MCF 10A (cell line): ENCODE measurements at regions not wholly inside any gene's neighbourhood (a gene's known extent, or its start where the extent isn't known, plus 50 kb on each side); places are given as distances from the start of the nearest gene placed in this dataset.

Experiments
- BruUV-seq: library from RNA; stranded (reverse); fragments of 400-500 nt; replicated peaks from 2 replicates; lab custom pipeline; 2021; lab: Mats Ljungman, UMichigan
- CTCF ChIA-PET: fragments of 300-600 bp; sonication (Branson Sonifier 250); formaldehyde crosslinking; extraction: SDS; loops from one replicate; lab custom pipeline; 2021; ENCODE audit warnings: antibody characterized with exemption, inconsistent platforms; lab: Yijun Ruan, JAX
- POLR2A ChIA-PET: fragments of 300-600, 350-650 bp; sonication (Branson Sonifier 250); formaldehyde crosslinking; extraction: SDS; loops from one replicate; lab custom pipeline; 2020; ENCODE audit warnings: antibody characterized with exemption, inconsistent platforms; lab: Yijun Ruan, JAX
- DNase-seq: peaks from one replicate; pipeline ENCODE4 v3.0.0-alpha.2; 2018; ENCODE audit not compliant: unreplicated experiment
- H3K27ac Mint-ChIP-seq: one replicate; pipeline ENCODE4 v1.8.0; 2022; ENCODE audit warnings: mild to moderate bottlenecking, low read depth, mixed read lengths; ENCODE audit not compliant: unreplicated experiment
- H3K27me3 Mint-ChIP-seq: one replicate; pipeline ENCODE4 v1.8.0; 2022; ENCODE audit warnings: mixed read lengths; ENCODE audit not compliant: insufficient read depth, unreplicated experiment
- H3K36me3 Mint-ChIP-seq: one replicate; pipeline ENCODE4 v1.8.0; 2022; ENCODE audit warnings: mild to moderate bottlenecking, moderate library complexity, mixed read lengths; ENCODE audit not compliant: insufficient read depth, unreplicated experiment
- H3K4me1 Mint-ChIP-seq: one replicate; pipeline ENCODE4 v1.8.0; 2022; ENCODE audit warnings: mixed read lengths; ENCODE audit not compliant: insufficient read depth, unreplicated experiment
- H3K4me3 Mint-ChIP-seq: one replicate; pipeline ENCODE4 v1.8.0; 2022; ENCODE audit warnings: mild to moderate bottlenecking, moderate library complexity, mixed read lengths; ENCODE audit not compliant: unreplicated experiment
- H3K9me3 Mint-ChIP-seq: one replicate; pipeline ENCODE4 v1.8.0; 2022; ENCODE audit warnings: mixed read lengths; ENCODE audit not compliant: unreplicated experiment
- CTCF ChIP-seq: fragments of 200-600 bp; IDR thresholded peaks from one replicate; pipeline ENCODE4 v1.8.0; 2022; ENCODE audit warnings: antibody characterized with exemption, mild to moderate bottlenecking; ENCODE audit not compliant: unreplicated experiment
- intact Hi-C: fragments of 100-400 bp; cut with micrococcal nuclease; formaldehyde crosslinking; loops from 2 replicates; pipeline ENCODE4 v1.14.1; 2022

- Mint-ChIP-seq H3K4me1 (peaks cover 5% of the 10 kb centered on the region), H3K27ac (no peak overlapping the region), H3K9me3 (no peaks in the 10 kb centered on the region), H3K36me3 (no peaks in the 10 kb centered on the region), H3K4me3 (no peak overlapping the region), H3K27me3 (no peaks in the 10 kb centered on the region)
- intact Hi-C loops: no loop called here
- POLR2A ChIA-PET: interaction anchor here (0.6 to 1.2 kb wide), 4 partner anchors 8 to 907 kb away, joined by 3 read pairs; no protein-coding TSS in a partner anchor
- BruUV-seq: no TSS peak
- DNase-seq: peak; percentile 30
- CTCF ChIA-PET: interaction anchor here (0.6 to 2.1 kb wide), 9 partner anchors 8 to 159 kb away, joined by 3 to 20 read pairs (median 4); no protein-coding TSS in a partner anchor
- TF ChIP-seq CTCF: no peak
Observed at GRCh38 chr14:22465201-22465840, 123.7 kb downstream of the DAD1 start.

- Mint-ChIP-seq H3K4me3 (no peak overlapping the region), H3K36me3 (no peaks in the 10 kb centered on the region), H3K9me3 (no peaks in the 10 kb centered on the region), H3K4me1 (peaks cover 4% of the 10 kb centered on the region), H3K27ac (no peak overlapping the region), H3K27me3 (no peaks in the 10 kb centered on the region)
- ChIA-PET POLR2A (interaction anchor here (1.2 kb wide), 1 partner anchor 75 kb away, joined by 3 read pairs; no protein-coding TSS in a partner anchor), CTCF (interaction anchor here (0.6 to 2.1 kb wide), 5 partner anchors 7 to 158 kb away, joined by 3 to 20 read pairs (median 4); no protein-coding TSS in a partner anchor)
- no TSS peak for BruUV-seq
- no peak for DNase-seq
- intact Hi-C loops: no loop called here
- no peak for TF ChIP-seq CTCF
Observed at GRCh38 chr14:22464422-22465142, 124.4 kb downstream of the DAD1 start.

- no peaks in the 10 kb centered on the region for H3K36me3 Mint-ChIP-seq
- no peak for DNase-seq
- H3K27ac Mint-ChIP-seq: no peak overlapping the region
- H3K9me3 Mint-ChIP-seq: no peaks in the 10 kb centered on the region
- intact Hi-C loops: no loop called here
- POLR2A ChIA-PET: no interaction called here
- BruUV-seq: no TSS peak
- CTCF ChIA-PET: interaction anchor here (2.1 kb wide), 1 partner anchor 74 kb away, joined by 20 read pairs; no protein-coding TSS in a partner anchor
- no peak for TF ChIP-seq CTCF
- H3K27me3 Mint-ChIP-seq: peaks cover 3% of the 10 kb centered on the region
- H3K4me1 Mint-ChIP-seq: no peaks in the 10 kb centered on the region
- no peak overlapping the region for H3K4me3 Mint-ChIP-seq
Observed at GRCh38 chr14:22463763-22464173, 125.3 kb downstream of the DAD1 start.

- POLR2A ChIA-PET: interaction anchor here (0.7 kb wide), 1 partner anchor 16 kb away, joined by 3 read pairs; no protein-coding TSS in a partner anchor
- TF ChIP-seq CTCF: no peak
- Mint-ChIP-seq H3K36me3 (no peaks in the 10 kb centered on the region), H3K4me3 (no peak overlapping the region), H3K4me1 (no peaks in the 10 kb centered on the region), H3K9me3 (no peaks in the 10 kb centered on the region), H3K27ac (no peak overlapping the region), H3K27me3 (peaks cover 12% of the 10 kb centered on the region)
- no TSS peak for BruUV-seq
- CTCF ChIA-PET: interaction anchor here (0.7 to 1.4 kb wide), 4 partner anchors 9 to 1456 kb away, joined by 3 to 4 read pairs (median 3); no protein-coding TSS in a partner anchor
- no peak for DNase-seq
- intact Hi-C loops: no loop called here
Observed at GRCh38 chr14:22462923-22463322, 126.1 kb downstream of the DAD1 start.
